Breast epithelium (tissue), 4 donors: ENCODE measurements at regions not wholly inside any gene's neighbourhood (a gene's known extent, or its start where the extent isn't known, plus 50 kb on each side); places are given as distances from the start of the nearest gene placed in this dataset.

Source experiments
- DNase-seq, 2 donors: peaks; one replicate each; pipeline ENCODE4 v3.0.0-alpha.2; 2019; ENCODE audit warnings: low spot score in 2 of 2
- H3K27ac ChIP-seq, 2 donors: fragments of 200-600 bp; sonication (generic) in 1 of 2; one replicate each; pipeline ENCODE4 v1.5.1; 2016 to 2019; ENCODE audit warnings: mild to moderate bottlenecking in 1 of 2
- H3K27me3 ChIP-seq, 2 donors: fragments of 200-600 bp; sonication (generic) in 1 of 2; one replicate each; pipeline versions ENCODE4 v1.5.1 to v1.6.0; 2017 to 2019; ENCODE audit warnings: control low read depth in 1 of 2, mild to moderate bottlenecking in 1 of 2
- H3K36me3 ChIP-seq: fragments of 200-600 bp; one replicate; pipeline ENCODE4 v1.5.1; 2019
- H3K4me1 ChIP-seq, 2 donors: fragments of 200-600 bp; sonication (generic); one replicate each; pipeline ENCODE4 v1.5.1; 2016 to 2019; ENCODE audit warnings: control low read depth in 1 of 2
- H3K4me3 ChIP-seq, 3 donors: fragments of 200-600 bp; sonication (generic); 1 replicate in 2 of 3; 2 replicates in 1 of 3; pipeline ENCODE4 v1.5.1; 2016 to 2019; ENCODE audit warnings: mild to moderate bottlenecking in 3 of 3, moderate library complexity in 2 of 3
- H3K9me3 ChIP-seq, 2 donors: fragments of 200-600 bp; sonication (generic) in 1 of 2; one replicate each; pipeline ENCODE4 v1.5.1; 2016 to 2019; ENCODE audit warnings: control low read depth in 1 of 2
- POLR2A ChIP-seq: fragments of 450-650 bp; IDR thresholded peaks from one replicate; pipeline ENCODE4 v1.6.1; 2016; ENCODE audit warnings: antibody characterized with exemption, mild to moderate bottlenecking, moderate library complexity
- POLR2AphosphoS5 ChIP-seq, 3 donors: sonication (generic); formaldehyde crosslinking; IDR thresholded peaks; one replicate each; pipeline ENCODE4 v1.6.1; 2017; ENCODE audit warnings: antibody characterized with exemption in 3 of 3
- intact Hi-C: fragments of 100-400 bp; cut with DNase I; formaldehyde crosslinking; loops from one replicate; pipeline ENCODE4 v1.15.1; 2023; ENCODE audit warnings: low total_unique reads
- TF ChIP-seq, protein P1 (sequence below), 3 donors: fragments of 450-650 bp; IDR thresholded peaks; one replicate each; pipeline ENCODE4 v1.5.1; 2016 to 2017; ENCODE audit warnings: antibody characterized with exemption in 3 of 3, mild to moderate bottlenecking in 3 of 3, moderate library complexity in 3 of 3

DNA sequence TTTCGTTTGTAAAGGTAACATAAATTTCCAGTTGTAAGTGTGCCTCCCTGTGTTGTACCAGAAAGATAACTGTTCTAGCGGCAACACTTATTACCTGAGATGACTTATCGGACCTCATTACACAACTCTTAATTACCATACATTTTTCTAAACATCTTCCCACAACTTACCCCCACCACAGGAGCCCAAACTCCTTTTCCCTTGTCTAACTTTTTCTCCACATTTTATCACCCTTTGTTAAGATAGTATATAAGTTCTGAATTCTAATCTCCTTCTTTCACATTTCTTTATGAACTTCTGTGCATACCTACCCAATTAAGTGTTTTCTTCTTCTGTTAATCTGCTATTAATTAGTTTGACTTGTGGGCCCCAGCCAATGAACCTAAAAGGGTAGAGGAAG is 143.7 kb upstream of the CAMK1G start:
- TF ChIP-seq POLR2A (no peak), POLR2AphosphoS5 (IDR thresholded peaks at IDR 0.05) (no peak)
- TF ChIP-seq, protein P1, sequence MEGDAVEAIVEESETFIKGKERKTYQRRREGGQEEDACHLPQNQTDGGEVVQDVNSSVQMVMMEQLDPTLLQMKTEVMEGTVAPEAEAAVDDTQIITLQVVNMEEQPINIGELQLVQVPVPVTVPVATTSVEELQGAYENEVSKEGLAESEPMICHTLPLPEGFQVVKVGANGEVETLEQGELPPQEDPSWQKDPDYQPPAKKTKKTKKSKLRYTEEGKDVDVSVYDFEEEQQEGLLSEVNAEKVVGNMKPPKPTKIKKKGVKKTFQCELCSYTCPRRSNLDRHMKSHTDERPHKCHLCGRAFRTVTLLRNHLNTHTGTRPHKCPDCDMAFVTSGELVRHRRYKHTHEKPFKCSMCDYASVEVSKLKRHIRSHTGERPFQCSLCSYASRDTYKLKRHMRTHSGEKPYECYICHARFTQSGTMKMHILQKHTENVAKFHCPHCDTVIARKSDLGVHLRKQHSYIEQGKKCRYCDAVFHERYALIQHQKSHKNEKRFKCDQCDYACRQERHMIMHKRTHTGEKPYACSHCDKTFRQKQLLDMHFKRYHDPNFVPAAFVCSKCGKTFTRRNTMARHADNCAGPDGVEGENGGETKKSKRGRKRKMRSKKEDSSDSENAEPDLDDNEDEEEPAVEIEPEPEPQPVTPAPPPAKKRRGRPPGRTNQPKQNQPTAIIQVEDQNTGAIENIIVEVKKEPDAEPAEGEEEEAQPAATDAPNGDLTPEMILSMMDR (IDR thresholded peaks at IDR 0.05) = no peak
- H3K9me3 ChIP-seq = no peaks in the 10 kb centered on the region
- intact Hi-C loops = no loop called here
- no peaks in the 10 kb centered on the region for H3K4me1 ChIP-seq
- no peaks in the 10 kb centered on the region for H3K36me3 ChIP-seq
- no peaks in the 10 kb centered on the region for H3K27me3 ChIP-seq
- no peak for DNase-seq
- H3K27ac ChIP-seq = no peak overlapping the region
- H3K4me3 ChIP-seq = no peak overlapping the region

DNA sequence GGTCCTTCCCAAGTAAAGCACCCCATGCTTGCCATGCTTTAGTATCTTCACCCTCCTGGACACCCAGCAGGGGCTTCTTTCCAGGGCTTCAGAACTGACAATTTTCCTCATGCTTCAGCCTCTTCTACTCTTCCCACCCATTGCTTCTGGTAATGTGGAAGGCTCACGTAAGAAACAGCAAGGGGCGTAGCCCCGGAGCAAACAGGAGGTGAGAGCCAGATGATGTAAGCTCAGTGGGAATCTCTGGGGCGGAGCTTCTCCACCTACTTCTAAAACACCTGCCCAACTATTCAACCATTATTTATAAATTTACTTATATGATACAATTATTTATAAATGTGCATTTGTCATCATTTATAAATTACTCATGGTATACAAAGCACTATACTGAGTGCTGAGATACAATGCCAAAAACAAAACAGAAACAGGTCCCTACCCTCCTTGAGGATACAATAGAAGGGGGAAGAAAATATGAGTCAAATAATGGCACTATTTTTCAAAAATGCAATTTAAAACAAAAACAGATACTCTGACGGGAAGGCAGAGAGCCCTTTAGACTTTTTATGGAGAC is 140.1 kb upstream of the CAMK1G start:
- H3K36me3 ChIP-seq = no peaks in the 10 kb centered on the region
- no peak overlapping the region for H3K4me3 ChIP-seq
- H3K9me3 ChIP-seq = no peaks in the 10 kb centered on the region
- H3K27me3 ChIP-seq = no peaks in the 10 kb centered on the region
- no peaks in the 10 kb centered on the region for H3K4me1 ChIP-seq
- no peak for DNase-seq
- intact Hi-C loops = no loop called here
- H3K27ac ChIP-seq = no peak overlapping the region
- no peak for TF ChIP-seq POLR2AphosphoS5 (IDR thresholded peaks at IDR 0.05)
- TF ChIP-seq, protein P1 (IDR thresholded peaks at IDR 0.05) = no peak

DNA sequence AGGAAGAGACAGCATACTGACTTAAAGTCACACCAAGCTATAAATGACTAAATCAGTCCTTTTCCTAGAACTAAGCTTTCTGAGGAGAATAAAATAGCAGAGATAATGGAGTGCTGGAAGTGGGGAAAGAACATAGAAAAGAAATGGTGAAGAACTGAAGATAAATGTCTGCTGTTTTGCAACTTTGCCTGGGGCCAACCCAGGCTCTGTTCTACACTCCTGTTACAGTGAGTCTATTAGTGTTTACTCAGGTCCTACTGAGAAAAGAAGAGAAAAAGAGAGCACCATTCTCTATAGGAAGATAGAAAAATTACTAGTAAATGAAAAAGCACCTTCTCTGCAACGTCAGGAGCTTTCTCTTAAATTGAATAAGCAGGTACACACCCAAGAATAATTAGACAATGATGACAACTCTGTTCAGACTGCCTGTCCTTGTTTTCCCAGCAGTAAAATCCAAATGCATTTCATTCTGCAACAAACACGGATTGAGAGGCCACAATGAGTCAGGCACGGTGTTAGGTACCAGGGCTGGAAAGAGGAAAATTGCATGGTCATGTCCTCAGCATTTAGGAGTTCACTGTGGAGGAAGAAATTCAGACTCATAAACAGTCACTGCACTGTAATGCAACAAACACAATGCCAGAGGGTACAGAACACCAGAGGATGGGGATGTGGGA is 139.4 kb upstream of the CAMK1G start:
- intact Hi-C loops = no loop called here
- no peak for DNase-seq
- no peaks in the 10 kb centered on the region for H3K4me1 ChIP-seq
- no peaks in the 10 kb centered on the region for H3K36me3 ChIP-seq
- no peak overlapping the region for H3K27ac ChIP-seq
- no peak overlapping the region for H3K4me3 ChIP-seq
- no peaks in the 10 kb centered on the region for H3K9me3 ChIP-seq
- TF ChIP-seq POLR2A = no peak
- no peak for TF ChIP-seq POLR2AphosphoS5 (IDR thresholded peaks at IDR 0.05)
- TF ChIP-seq, protein P1 (IDR thresholded peaks at IDR 0.05) = no peak
- H3K27me3 ChIP-seq = no peaks in the 10 kb centered on the region

DNA sequence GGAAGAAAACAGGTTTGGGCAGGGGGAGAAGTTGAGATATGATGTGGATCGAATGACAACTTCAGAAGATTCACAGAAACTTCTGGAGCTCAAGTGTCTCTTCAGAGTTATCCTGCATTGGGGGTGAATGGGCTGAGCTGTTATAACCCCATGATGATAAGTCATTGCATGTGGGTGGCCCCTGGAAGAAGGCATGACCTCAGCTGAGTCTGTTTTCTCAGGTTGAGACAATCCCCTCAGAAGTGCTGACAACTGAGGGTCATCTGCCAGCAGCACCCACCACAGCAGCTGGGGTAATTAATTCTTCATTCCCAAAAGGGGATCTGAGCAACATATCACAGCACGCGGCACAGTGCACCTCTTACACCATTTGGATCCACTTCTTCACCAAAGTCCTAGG is 138.6 kb upstream of the CAMK1G start:
- H3K36me3 ChIP-seq = no peaks in the 10 kb centered on the region
- TF ChIP-seq, protein P1 (IDR thresholded peaks at IDR 0.05) = no peak
- TF ChIP-seq POLR2A = no peak
- H3K4me1 ChIP-seq = no peaks in the 10 kb centered on the region
- H3K4me3 ChIP-seq = no peak overlapping the region
- intact Hi-C loops = no loop called here
- H3K27ac ChIP-seq = no peak overlapping the region
- H3K27me3 ChIP-seq = no peaks in the 10 kb centered on the region
- no peak for DNase-seq
- H3K9me3 ChIP-seq = no peaks in the 10 kb centered on the region

DNA sequence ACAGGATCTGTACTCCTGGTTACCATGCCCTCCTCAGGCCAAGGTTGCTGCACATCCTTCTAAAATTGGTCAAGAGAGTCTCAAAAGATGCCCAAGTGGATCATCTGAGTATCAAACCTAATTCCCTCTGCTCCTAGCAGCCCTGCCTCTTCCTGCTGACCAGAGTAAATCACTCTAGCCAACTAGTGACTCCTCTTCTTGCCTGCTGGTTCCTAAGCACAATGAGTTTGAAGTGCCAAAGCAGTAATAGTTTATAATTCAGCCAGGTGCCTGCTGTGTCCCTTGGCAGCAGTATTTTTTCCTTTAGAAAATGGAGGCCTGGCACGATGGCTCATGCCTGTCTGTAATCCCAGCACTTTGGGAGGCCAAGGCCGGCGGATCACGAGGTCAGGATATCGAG is 137.9 kb upstream of the CAMK1G start:
- TF ChIP-seq POLR2A (no peak), POLR2AphosphoS5 (IDR thresholded peaks at IDR 0.05) (no peak)
- TF ChIP-seq, protein P1 (IDR thresholded peaks at IDR 0.05) = no peak

More for the DNA sequence above, 137.9 kb upstream of the CAMK1G start:
- no peaks in the 10 kb centered on the region for H3K4me1 ChIP-seq
- H3K27ac ChIP-seq = no peak overlapping the region
- no peak overlapping the region for H3K4me3 ChIP-seq
- intact Hi-C loops = no loop called here
- no peaks in the 10 kb centered on the region for H3K36me3 ChIP-seq
- H3K27me3 ChIP-seq = no peaks in the 10 kb centered on the region
- DNase-seq = no peak
- no peaks in the 10 kb centered on the region for H3K9me3 ChIP-seq
